ENCODE measurements at regions not wholly inside any gene's neighbourhood (a gene's known extent, or its start where the extent isn't known, plus 50 kb on each side); places are given as distances from the start of the nearest gene placed in this dataset.

- DNase-seq (ENCODE audit: low read depth, low spot score) (no peak), ATAC-seq (no peak)
- TF ChIP-seq EGR1 (IDR thresholded peaks at IDR 0.05; ENCODE audit: low read depth) (no peak), ZFX (IDR thresholded peaks at IDR 0.05) (no peak), EZH2 (IDR thresholded peaks at IDR 0.05) (no peak), SIN3A (IDR thresholded peaks at IDR 0.05; ENCODE audit: low read depth) (no peak), TCF7L2 (IDR thresholded peaks at IDR 0.05; ENCODE audit: borderline replicate concordance, extremely low read depth, insufficient read depth, insufficient read length) (no peak), ZNF274 (IDR thresholded peaks at IDR 0.05; ENCODE audit: low read depth, low read length) (no peak), CTCF (IDR thresholded peaks at IDR 0.05 in 2 of 3, conservative IDR thresholded peaks at IDR 0.05 in 1 of 3; ENCODE audit: borderline replicate concordance in 1 of 3, insufficient read depth in 1 of 3, low read depth in 2 of 3, low read length in 2 of 3) (no peak), JUND (IDR thresholded peaks at IDR 0.05) (no peak), EZH2phosphoT487 (IDR thresholded peaks at IDR 0.05; ENCODE audit: borderline replicate concordance) (no peak), CBX3 (IDR thresholded peaks at IDR 0.05; ENCODE audit: low read depth) (no peak), CEBPB (IDR thresholded peaks at IDR 0.05; ENCODE audit: low read depth) (no peak), YY1 (IDR thresholded peaks at IDR 0.05; ENCODE audit: extremely low read depth, insufficient replicate concordance, low read depth, low read length) (no peak), SP1 (IDR thresholded peaks at IDR 0.05; ENCODE audit: low read depth) (no peak), MAX (IDR thresholded peaks at IDR 0.05) (no peak), SRF (IDR thresholded peaks at IDR 0.05; ENCODE audit: low read depth) (no peak), POLR2AphosphoS5 (IDR thresholded peaks at IDR 0.05; ENCODE audit: low read depth, low read length) (no peak)
- TF ChIP-seq, protein P1, sequence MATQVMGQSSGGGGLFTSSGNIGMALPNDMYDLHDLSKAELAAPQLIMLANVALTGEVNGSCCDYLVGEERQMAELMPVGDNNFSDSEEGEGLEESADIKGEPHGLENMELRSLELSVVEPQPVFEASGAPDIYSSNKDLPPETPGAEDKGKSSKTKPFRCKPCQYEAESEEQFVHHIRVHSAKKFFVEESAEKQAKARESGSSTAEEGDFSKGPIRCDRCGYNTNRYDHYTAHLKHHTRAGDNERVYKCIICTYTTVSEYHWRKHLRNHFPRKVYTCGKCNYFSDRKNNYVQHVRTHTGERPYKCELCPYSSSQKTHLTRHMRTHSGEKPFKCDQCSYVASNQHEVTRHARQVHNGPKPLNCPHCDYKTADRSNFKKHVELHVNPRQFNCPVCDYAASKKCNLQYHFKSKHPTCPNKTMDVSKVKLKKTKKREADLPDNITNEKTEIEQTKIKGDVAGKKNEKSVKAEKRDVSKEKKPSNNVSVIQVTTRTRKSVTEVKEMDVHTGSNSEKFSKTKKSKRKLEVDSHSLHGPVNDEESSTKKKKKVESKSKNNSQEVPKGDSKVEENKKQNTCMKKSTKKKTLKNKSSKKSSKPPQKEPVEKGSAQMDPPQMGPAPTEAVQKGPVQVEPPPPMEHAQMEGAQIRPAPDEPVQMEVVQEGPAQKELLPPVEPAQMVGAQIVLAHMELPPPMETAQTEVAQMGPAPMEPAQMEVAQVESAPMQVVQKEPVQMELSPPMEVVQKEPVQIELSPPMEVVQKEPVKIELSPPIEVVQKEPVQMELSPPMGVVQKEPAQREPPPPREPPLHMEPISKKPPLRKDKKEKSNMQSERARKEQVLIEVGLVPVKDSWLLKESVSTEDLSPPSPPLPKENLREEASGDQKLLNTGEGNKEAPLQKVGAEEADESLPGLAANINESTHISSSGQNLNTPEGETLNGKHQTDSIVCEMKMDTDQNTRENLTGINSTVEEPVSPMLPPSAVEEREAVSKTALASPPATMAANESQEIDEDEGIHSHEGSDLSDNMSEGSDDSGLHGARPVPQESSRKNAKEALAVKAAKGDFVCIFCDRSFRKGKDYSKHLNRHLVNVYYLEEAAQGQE (IDR thresholded peaks at IDR 0.05; ENCODE audit: low read depth): no peak
- TF ChIP-seq, protein P2, sequence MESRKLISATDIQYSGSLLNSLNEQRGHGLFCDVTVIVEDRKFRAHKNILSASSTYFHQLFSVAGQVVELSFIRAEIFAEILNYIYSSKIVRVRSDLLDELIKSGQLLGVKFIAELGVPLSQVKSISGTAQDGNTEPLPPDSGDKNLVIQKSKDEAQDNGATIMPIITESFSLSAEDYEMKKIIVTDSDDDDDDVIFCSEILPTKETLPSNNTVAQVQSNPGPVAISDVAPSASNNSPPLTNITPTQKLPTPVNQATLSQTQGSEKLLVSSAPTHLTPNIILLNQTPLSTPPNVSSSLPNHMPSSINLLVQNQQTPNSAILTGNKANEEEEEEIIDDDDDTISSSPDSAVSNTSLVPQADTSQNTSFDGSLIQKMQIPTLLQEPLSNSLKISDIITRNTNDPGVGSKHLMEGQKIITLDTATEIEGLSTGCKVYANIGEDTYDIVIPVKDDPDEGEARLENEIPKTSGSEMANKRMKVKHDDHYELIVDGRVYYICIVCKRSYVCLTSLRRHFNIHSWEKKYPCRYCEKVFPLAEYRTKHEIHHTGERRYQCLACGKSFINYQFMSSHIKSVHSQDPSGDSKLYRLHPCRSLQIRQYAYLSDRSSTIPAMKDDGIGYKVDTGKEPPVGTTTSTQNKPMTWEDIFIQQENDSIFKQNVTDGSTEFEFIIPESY (IDR thresholded peaks at IDR 0.05; ENCODE audit: extremely low read depth, insufficient replicate concordance, low read length): no peak
- no TSS peak for BruUV-seq (replicated peaks)
- intact Hi-C loops (cut with micrococcal nuclease): no loop called here
- Histone ChIP-seq H3K4me2 (ENCODE audit: low read length) (no peak overlapping the region), H3K4me3 (replicated peaks in 1 of 2; ENCODE audit: low read depth in 1 of 2, low read length in 2 of 2) (no peak overlapping the region), H3K27ac (ENCODE audit: low read depth, low read length) (no peak overlapping the region), H4K20me1 (ENCODE audit: insufficient read depth) (no peaks in the 10 kb centered on the region), H3K9me3 (ENCODE audit: control insufficient read depth in 1 of 2, insufficient read depth in 1 of 2, low read depth in 1 of 2, low read length in 2 of 2) (no peaks in the 10 kb centered on the region), H3K4me1 (ENCODE audit: control insufficient read depth in 1 of 2, insufficient read depth in 2 of 2, low read length in 2 of 2) (no peaks in the 10 kb centered on the region), H3K27me3 (ENCODE audit: insufficient read depth, low read length) (peaks cover 5% of the 10 kb centered on the region; the same call in 1 of the 2 replicates), H3K9ac (ENCODE audit: low read length) (no peak overlapping the region), H3K36me3 (ENCODE audit: control insufficient read depth in 1 of 2, insufficient read depth in 2 of 2, low read length in 2 of 2) (no peaks in the 10 kb centered on the region), H2AFZ (ENCODE audit: low read depth, low read length, poor library complexity, severe bottlenecking) (no peak overlapping the region), H3K9me2 (ENCODE audit: insufficient read depth) (no peaks in the 10 kb centered on the region), H3K79me2 (ENCODE audit: insufficient read depth, low read length) (no peaks in the 10 kb centered on the region)
- ChIA-PET POLR2A (no interaction called here), RAD21 (ENCODE audit: low non-redundant PET in 1 of 2, low total read pairs in 2 of 2, uncharacterized antibody in 2 of 2, unreplicated experiment in 2 of 2) (no interaction called here), CTCF (no interaction called here)
These were observed 74.7 kb upstream of the FZD8 start for GRCh38 chr10:35716776-35717175.
